Pancreas (tissue), 10 donors: ENCODE measurements at regions not wholly inside any gene's neighbourhood (a gene's known extent, or its start where the extent isn't known, plus 50 kb on each side); places are given as distances from the start of the nearest gene placed in this dataset.

Experiments used
- ATAC-seq, 4 donors: fragments of 200-7000 bp; cut with Tn5 transposase; one replicate each; pipeline versions ENCODE4 v1.8.0 to v1.9.1; 2020; ENCODE audit warnings: mild to moderate bottlenecking in 4 of 4, moderate library complexity in 4 of 4
- DNase-seq, 6 donors: peaks; one replicate each; pipeline ENCODE4 v3.0.0-alpha.2; 2020
- FAIRE-seq: peaks from 2 replicates; lab custom pipeline; 2012; peaks lifted over from hg19 to GRCh38; lab: Jason Lieb, UNC
- H3K27ac ChIP-seq, 4 donors: fragments of 200-600 bp; sonication (generic); 1 replicate in 3 of 4; 2 replicates in 1 of 4; pipeline versions ENCODE4 v1.5.0 to v1.8.0; 2020
- H3K27me3 ChIP-seq, 4 donors: fragments of 200-600 bp; one replicate each; pipeline ENCODE4 v1.8.0; 2021
- H3K36me3 ChIP-seq, 3 donors: fragments of 200-600 bp; sonication (generic) in 1 of 3; one replicate each; pipeline versions ENCODE4 v1.5.0 to v1.8.0; 2020 to 2021
- H3K4me1 ChIP-seq, 3 donors: fragments of 200-600 bp; one replicate each; pipeline ENCODE4 v1.8.0; 2021
- H3K4me3 ChIP-seq, 4 donors: fragments of 200-600 bp; sonication (generic) in 2 of 4; one replicate each; pipeline versions ENCODE4 v1.5.0 to v1.8.0; 2020 to 2021
- H3K9me3 ChIP-seq, 4 donors: fragments of 200-600 bp; one replicate each; pipeline ENCODE4 v1.8.0; 2021
- CTCF ChIP-seq, 4 donors: fragments of 200-600 bp; sonication (generic) in 3 of 4; IDR thresholded peaks; one replicate each; pipeline versions ENCODE4 v1.5.0 to v1.8.0; 2021; ENCODE audit warnings: antibody characterized with exemption in 4 of 4
- WGBS, 2 donors: extraction: QIAGEN DNeasy Blood & Tissue Kit; methylation state at CpG; one replicate each; pipeline ENCODE4 v1.1.7; 2013; 5-methylcytosine and 5-hydroxymethylcytosine counted together
- intact Hi-C, 3 donors: fragments of 100-400 bp; cut with DNase I; formaldehyde crosslinking; loops; one replicate each; pipeline versions ENCODE4 v1.11.1 to v1.14.2; 2022
- donor health status: healthy with polysubstance abuse.
- donor health status: DM: no; HTN: no; CAD: no; lungs with moderate emphysema.
- donor health status: DM: no; HTN: no; CAD: no.
- donor health status: control.
- donor health status: control.
- donor health status: Bipolar disorder and iron deficiency.
- donor health status: DM: yes; HTN: yes; CAD: no.
- donor health status: DM: no; HTN: no; CAD: no.
- donor health status: DM: no; HTN: no; CAD: no.
- donor health status: DM: yes; HTN: yes; CAD: no.

- Histone ChIP-seq H3K36me3 (no peaks in the 10 kb centered on the region), H3K9me3 (no peaks in the 10 kb centered on the region), H3K27me3 (no peaks in the 10 kb centered on the region), H3K4me3 (no peak overlapping the region), H3K27ac (no peak overlapping the region), H3K4me1 (no peaks in the 10 kb centered on the region)
- FAIRE-seq (no peak), DNase-seq (peak in 1 of 6 donors; percentile 5), ATAC-seq (no peak)
- no peak for TF ChIP-seq CTCF (IDR thresholded peaks at IDR 0.05)
- 81 to 96% methylated on average over 5 of the region's 5 CpGs for WGBS, 2 donors
- intact Hi-C loops: no loop called here
These were observed 207.5 kb downstream of the CTTN start for GRCh38 chr11:70605846-70606245.

- H3K9me3 ChIP-seq: no peaks in the 10 kb centered on the region
These were observed 208.1 kb downstream of the CTTN start for GRCh38 chr11:70606248-70606950.

GRCh38 chr11:70606951-70607330 is 208.6 kb downstream of the CTTN start:
- TF ChIP-seq CTCF (IDR thresholded peaks at IDR 0.05): no peak
- H3K4me1 ChIP-seq: no peaks in the 10 kb centered on the region
- H3K9me3 ChIP-seq: no peaks in the 10 kb centered on the region
- no peaks in the 10 kb centered on the region for H3K36me3 ChIP-seq
- no peak for FAIRE-seq
- H3K27me3 ChIP-seq: no peaks in the 10 kb centered on the region
- no peak overlapping the region for H3K4me3 ChIP-seq
- peak in 1 of 6 donors; percentile 30 for DNase-seq
- H3K27ac ChIP-seq: no peak overlapping the region
- WGBS, 2 donors: 82 to 83% methylated on average over 10 of the region's 10 CpGs
- ATAC-seq: no peak
- intact Hi-C loops: no loop called here

More at GRCh38 chr11:70606248-70606950, 208.1 kb downstream of the CTTN start:
- H3K27me3 ChIP-seq: no peaks in the 10 kb centered on the region
- no peak overlapping the region for H3K27ac ChIP-seq
- WGBS, 2 donors: 90 to 97% methylated on average over 12 of the region's 12 CpGs
- DNase-seq (peak in 1 of 6 donors; percentile 12), FAIRE-seq (no peak), ATAC-seq (no peak)
- no peaks in the 10 kb centered on the region for H3K36me3 ChIP-seq
- no peaks in the 10 kb centered on the region for H3K4me1 ChIP-seq
- intact Hi-C loops: no loop called here
- no peak for TF ChIP-seq CTCF (IDR thresholded peaks at IDR 0.05)
- no peak overlapping the region for H3K4me3 ChIP-seq

- peak in 1 of 6 donors; percentile 26 for DNase-seq
- no peak for TF ChIP-seq CTCF (IDR thresholded peaks at IDR 0.05)
- no peaks in the 10 kb centered on the region for H3K36me3 ChIP-seq
- whole genome bisulfite sequencing, 2 donors: 80 to 83% methylated on average over 6 of the region's 6 CpGs
- H3K4me1 ChIP-seq: no peaks in the 10 kb centered on the region
- no peak for ATAC-seq
- H3K27ac ChIP-seq: no peak overlapping the region
- no peak for FAIRE-seq
- intact Hi-C loops: no loop called here
- H3K4me3 ChIP-seq: no peak overlapping the region
- H3K27me3 ChIP-seq: no peaks in the 10 kb centered on the region
- no peaks in the 10 kb centered on the region for H3K9me3 ChIP-seq
These were observed 209.2 kb downstream of the CTTN start for GRCh38 chr11:70607561-70607960.
